Transverse colon (tissue), 4 donors: ENCODE measurements at regions not wholly inside any gene's neighbourhood (a gene's known extent, or its start where the extent isn't known, plus 50 kb on each side); places are given as distances from the start of the nearest gene placed in this dataset.
"Not testable (repeated sequence)": the region's sequence is repeated elsewhere in the genome, so short reads cannot be mapped to it uniquely, and the experiment has no call there.

Source experiments
- DNase-seq: peaks from one replicate; pipeline ENCODE4 v3.0.0-alpha.2; 2019
- H3K27ac ChIP-seq, 4 donors: fragments of 200-600 bp; sonication (generic); 2 replicates each; pipeline ENCODE4 v1.5.1; 2016 to 2018; ENCODE audit warnings: inconsistent platforms in 4 of 4
- H3K27me3 ChIP-seq: fragments of 200-600 bp; sonication (generic); 2 replicates; pipeline ENCODE4 v1.5.1; 2017; ENCODE audit warnings: inconsistent platforms
- H3K36me3 ChIP-seq, 4 donors: fragments of 200-600 bp; sonication (generic); 2 replicates each; pipeline ENCODE4 v1.5.1; 2017 to 2019; ENCODE audit warnings: inconsistent platforms in 4 of 4
- H3K4me1 ChIP-seq, 4 donors: fragments of 200-600 bp; sonication (generic); 2 replicates each; pipeline ENCODE4 v1.5.1; 2017 to 2020; ENCODE audit warnings: inconsistent platforms in 4 of 4
- H3K4me3 ChIP-seq, 4 donors: fragments of 200-600 bp; sonication (generic); 1 replicate in 1 of 4; 2 replicates in 3 of 4; pipeline versions ENCODE4 v1.5.1 to v1.6.1; 2017 to 2019; ENCODE audit warnings: inconsistent platforms in 4 of 4
- H3K9me3 ChIP-seq, 2 donors: fragments of 200-600 bp; sonication (generic); 2 replicates each; pipeline ENCODE4 v1.5.1; 2017 to 2019; ENCODE audit warnings: inconsistent platforms in 2 of 2
- EP300 ChIP-seq: sonication (generic); formaldehyde crosslinking; IDR thresholded peaks from one replicate; pipeline ENCODE4 v1.6.1; 2017; ENCODE audit warnings: antibody characterized with exemption, low read depth
- POLR2A ChIP-seq: fragments of 450-650 bp; IDR thresholded peaks from one replicate; pipeline ENCODE4 v1.6.1; 2016; ENCODE audit warnings: antibody characterized with exemption, mild to moderate bottlenecking, moderate library complexity
- POLR2AphosphoS5 ChIP-seq, 3 donors: sonication (generic); formaldehyde crosslinking; IDR thresholded peaks; one replicate each; pipeline ENCODE4 v1.6.1; 2016; ENCODE audit warnings: antibody characterized with exemption in 3 of 3
- WGBS, 2 donors: methylation state at CpG; one replicate each; pipeline ENCODE4 v1.1.5; 2018; ENCODE audit warnings: low coverage in 1 of 2; 5-methylcytosine and 5-hydroxymethylcytosine counted together
- in situ Hi-C, 4 donors: fragments of 200-750 bp; cut with MboI; loops; one replicate each; pipeline versions ENCODE4 v1.15.0 to v1.15.1; 2017; ENCODE audit warnings: low sequenced_read_pairs in 3 of 4, low pct_ligation_motif_present in 1 of 4, low pct_unique_long_range_greater_than_20kb in 1 of 4
- intact Hi-C: fragments of 100-400 bp; cut with DNase I; formaldehyde crosslinking; loops from one replicate; pipeline ENCODE4 v1.15.1; 2023; ENCODE audit warnings: low total_unique reads
- TF ChIP-seq, protein P1 (sequence below), 5 experiments: fragments of 200-600 bp in 3 of 5; fragments of 450-650 bp in 2 of 5; sonication (generic) in 3 of 5; IDR thresholded peaks; 1 replicate in 2 of 5; 2 replicates in 3 of 5; pipeline ENCODE4 v1.5.1; 2016 to 2017; ENCODE audit warnings: antibody characterized with exemption in 5 of 5, inconsistent platforms in 3 of 5, mild to moderate bottlenecking in 2 of 5, moderate library complexity in 1 of 5

DNA sequence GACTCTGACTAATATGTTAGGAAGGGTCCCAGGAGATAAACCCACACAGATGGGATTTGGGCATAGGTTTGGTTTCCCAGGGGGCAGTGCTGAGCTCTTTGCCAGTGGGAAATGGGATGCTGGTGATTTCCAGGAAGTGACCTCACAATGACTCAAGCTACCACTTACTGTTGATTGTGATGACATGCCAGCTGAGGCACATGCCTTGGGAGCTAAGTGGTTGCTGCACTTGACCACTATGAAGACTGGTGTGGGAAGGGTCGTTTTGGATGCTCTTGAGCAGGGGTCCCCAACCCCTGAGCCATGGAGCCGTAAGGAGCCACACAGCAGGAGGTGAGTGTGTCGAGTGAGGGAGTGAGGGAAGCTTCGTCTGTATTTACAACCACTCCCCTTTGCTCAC, 159.0 kb upstream of the CDK13 start:
- H3K36me3 ChIP-seq, H3K9me3 ChIP-seq, DNase-seq, H3K27ac ChIP-seq, H3K4me1 ChIP-seq, intact Hi-C loops, H3K4me3 ChIP-seq, H3K27me3 ChIP-seq, in situ Hi-C loops: not testable (repeated sequence)
- WGBS, 2 donors: 90% methylated on average over 4 of the region's 4 CpGs; no CpG with 5 or more reads in 1 of the 2 donors

DNA sequence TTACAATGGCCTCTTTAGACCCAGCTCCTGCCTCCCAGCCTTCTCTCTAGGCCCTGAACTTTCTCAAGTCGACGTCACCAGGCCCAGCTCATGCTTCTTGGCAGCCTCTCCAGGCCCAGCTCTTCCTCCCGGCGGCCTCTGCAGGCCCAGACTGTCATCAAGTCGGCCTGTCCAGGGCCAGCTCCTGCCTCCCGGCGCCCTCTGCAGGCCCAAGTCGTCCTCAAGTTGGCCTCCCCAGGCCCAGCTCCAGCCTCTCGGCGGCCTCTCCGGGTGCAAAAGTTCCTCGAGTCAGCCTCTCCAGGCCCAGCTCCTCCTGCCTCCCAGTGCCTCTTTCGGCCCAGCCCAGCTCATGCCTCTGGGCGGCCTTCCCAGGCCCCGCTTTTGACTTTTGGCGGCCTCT, 158.1 kb upstream of the CDK13 start:
- H3K27ac ChIP-seq, H3K36me3 ChIP-seq, H3K27me3 ChIP-seq, DNase-seq, H3K9me3 ChIP-seq, intact Hi-C loops, H3K4me3 ChIP-seq, H3K4me1 ChIP-seq, in situ Hi-C loops: not testable (repeated sequence)
- WGBS, 2 donors: 90% methylated on average over 13 of the region's 16 CpGs; no CpG with 5 or more reads in 1 of the 2 donors

DNA sequence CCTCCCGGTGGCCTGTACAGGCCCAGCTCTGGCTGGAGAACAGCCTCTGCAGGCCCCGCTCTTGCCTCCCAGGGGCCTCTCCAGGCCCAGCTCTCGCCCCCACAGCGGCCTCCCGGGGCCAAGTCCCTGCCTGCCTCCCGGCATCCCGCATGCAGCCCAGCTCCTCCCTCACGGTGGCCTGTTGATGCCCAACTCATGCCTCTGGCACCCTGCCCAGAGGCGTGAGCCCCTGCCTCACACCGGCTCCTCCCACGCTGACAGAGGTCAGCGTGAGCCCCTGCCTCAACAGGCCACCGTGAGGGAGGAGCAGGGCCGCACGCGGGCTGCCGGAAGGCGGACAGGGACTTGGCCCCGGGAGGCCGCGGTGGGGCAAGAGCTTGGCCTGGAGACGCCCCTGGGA, 157.0 kb upstream of the CDK13 start:
- not testable (repeated sequence) for DNase-seq, H3K4me1 ChIP-seq
- 96% methylated on average over 16 of the region's 22 CpGs; no CpG with 5 or more reads in 1 of the 2 donors for WGBS, 2 donors

DNA sequence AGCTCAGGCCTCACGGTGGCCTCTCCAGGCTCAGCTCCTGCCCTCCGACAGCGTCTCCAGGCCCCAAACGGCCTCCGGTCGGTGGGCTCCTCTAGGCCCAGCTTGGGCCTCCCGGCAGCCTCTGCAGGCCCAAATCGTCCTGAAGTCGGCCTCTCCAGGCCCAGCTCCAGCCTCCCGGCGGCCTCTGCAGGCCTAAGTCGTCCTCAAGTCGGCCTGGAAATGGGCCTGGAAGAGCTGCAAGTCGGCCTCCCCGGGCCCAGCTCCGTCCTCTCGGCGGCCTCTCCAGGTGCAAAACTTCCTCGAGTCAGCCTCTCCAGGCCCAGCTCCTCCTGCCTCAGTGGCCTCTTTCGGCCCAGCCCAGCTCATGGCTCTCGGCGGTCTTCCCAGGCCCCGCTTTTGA, 156.2 kb upstream of the CDK13 start:
- H3K4me3 ChIP-seq, DNase-seq, H3K27me3 ChIP-seq, H3K4me1 ChIP-seq, intact Hi-C loops, H3K36me3 ChIP-seq, in situ Hi-C loops, H3K9me3 ChIP-seq, H3K27ac ChIP-seq: not testable (repeated sequence)
- 96% methylated on average over 23 of the region's 23 CpGs; no CpG with 5 or more reads in 1 of the 2 donors for WGBS, 2 donors

More for the DNA sequence above, 157.0 kb upstream of the CDK13 start:
- in situ Hi-C loops, H3K36me3 ChIP-seq, H3K27me3 ChIP-seq, intact Hi-C loops, H3K9me3 ChIP-seq, H3K4me3 ChIP-seq, H3K27ac ChIP-seq: not testable (repeated sequence)

DNA sequence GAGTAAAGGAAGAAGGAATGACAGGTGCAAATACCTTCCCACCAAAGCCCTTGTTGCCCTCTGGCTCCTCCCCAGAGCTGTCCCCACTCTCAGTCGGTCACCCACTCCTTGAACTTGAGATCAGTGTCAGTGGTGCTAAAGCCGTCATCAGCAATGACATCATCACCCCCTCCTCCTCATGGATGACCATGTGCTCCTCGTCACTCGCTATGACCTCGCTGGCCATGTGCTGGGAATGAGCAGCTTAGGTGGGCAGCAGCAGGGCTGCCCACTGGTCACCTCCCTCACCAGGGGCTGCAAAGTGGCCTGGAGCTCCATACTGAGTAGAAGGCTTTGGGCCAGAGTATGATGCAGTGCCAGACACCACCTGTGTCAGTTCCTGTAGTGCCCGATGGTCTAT, 153.1 kb upstream of the CDK13 start:
- H3K27ac ChIP-seq, intact Hi-C loops, H3K4me3 ChIP-seq, in situ Hi-C loops, H3K4me1 ChIP-seq, H3K9me3 ChIP-seq, H3K36me3 ChIP-seq, H3K27me3 ChIP-seq, DNase-seq: not testable (repeated sequence)
- 83% methylated on average over 5 of the region's 6 CpGs; no CpG with 5 or more reads in 1 of the 2 donors for WGBS, 2 donors

DNA sequence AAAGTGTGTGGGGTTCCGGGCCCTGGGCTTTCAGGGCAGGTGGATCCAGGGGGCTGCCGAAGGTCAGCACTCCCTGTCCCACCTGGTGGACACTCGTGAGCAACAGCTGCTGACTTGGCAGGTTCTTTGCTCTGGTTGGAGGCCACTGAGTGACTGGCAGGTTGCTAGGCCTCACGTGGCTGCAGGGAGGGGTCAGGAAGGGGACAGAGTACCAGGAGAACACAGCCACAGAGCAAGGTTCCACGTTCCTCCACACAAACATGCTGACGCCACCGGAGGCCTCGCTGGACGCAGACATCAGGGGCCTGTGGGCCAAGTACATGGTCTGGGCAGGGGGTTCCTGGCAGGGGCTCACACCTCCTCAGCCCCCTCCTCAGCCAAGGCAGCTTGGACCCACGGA, 152.0 kb upstream of the CDK13 start:
- H3K4me1 ChIP-seq, H3K27ac ChIP-seq, H3K27me3 ChIP-seq, in situ Hi-C loops, H3K4me3 ChIP-seq, H3K36me3 ChIP-seq, H3K9me3 ChIP-seq, DNase-seq, intact Hi-C loops: not testable (repeated sequence)
- 81% methylated on average over 6 of the region's 10 CpGs; no CpG with 5 or more reads in 1 of the 2 donors for WGBS, 2 donors

DNA sequence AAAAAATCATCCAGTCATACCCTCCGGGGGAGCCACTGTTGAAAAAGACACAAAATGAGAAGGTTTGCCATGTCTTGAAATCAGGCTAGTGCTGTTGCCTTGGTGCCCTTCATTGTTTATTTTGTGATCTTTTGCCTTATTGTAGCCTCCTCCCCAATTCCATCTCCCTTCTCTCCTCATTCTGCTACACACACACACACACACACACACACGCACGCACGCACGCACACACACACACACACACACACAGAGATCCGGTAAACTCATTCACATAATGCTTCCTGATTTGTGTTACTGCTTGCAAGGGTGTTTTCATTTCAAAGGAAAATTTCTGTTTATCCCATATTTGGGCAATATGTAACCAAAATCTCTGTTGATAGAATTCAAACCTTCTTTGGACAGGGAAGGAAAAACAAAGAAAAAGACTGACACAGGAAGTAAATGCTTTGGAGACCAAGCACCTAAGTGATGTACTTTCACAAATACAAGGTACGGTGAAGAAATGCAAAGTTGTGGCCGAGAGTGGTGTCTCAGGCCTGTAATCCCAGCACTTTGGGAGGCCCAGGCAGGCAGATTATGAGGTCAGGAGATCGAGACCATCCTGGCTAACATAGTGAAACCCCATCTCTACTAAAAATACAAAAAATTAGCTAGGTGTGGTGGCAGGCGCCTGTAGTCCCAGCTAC, 141.1 kb upstream of the CDK13 start:
- Histone ChIP-seq H3K27me3 (no peaks in the 10 kb centered on the region), H3K4me3 (no peak overlapping the region), H3K9me3 (no peaks in the 10 kb centered on the region), H3K4me1 (no peaks in the 10 kb centered on the region), H3K27ac (no peak overlapping the region), H3K36me3 (no peaks in the 10 kb centered on the region)
- intact Hi-C loops: no loop called here
- TF ChIP-seq EP300: no peak
- TF ChIP-seq, protein P1, sequence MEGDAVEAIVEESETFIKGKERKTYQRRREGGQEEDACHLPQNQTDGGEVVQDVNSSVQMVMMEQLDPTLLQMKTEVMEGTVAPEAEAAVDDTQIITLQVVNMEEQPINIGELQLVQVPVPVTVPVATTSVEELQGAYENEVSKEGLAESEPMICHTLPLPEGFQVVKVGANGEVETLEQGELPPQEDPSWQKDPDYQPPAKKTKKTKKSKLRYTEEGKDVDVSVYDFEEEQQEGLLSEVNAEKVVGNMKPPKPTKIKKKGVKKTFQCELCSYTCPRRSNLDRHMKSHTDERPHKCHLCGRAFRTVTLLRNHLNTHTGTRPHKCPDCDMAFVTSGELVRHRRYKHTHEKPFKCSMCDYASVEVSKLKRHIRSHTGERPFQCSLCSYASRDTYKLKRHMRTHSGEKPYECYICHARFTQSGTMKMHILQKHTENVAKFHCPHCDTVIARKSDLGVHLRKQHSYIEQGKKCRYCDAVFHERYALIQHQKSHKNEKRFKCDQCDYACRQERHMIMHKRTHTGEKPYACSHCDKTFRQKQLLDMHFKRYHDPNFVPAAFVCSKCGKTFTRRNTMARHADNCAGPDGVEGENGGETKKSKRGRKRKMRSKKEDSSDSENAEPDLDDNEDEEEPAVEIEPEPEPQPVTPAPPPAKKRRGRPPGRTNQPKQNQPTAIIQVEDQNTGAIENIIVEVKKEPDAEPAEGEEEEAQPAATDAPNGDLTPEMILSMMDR (IDR thresholded peaks at IDR 0.05): no peak
- no peak for TF ChIP-seq POLR2AphosphoS5 (IDR thresholded peaks at IDR 0.05)
- no peak for TF ChIP-seq POLR2A
- in situ Hi-C loops: no loop called here
- WGBS, 2 donors: 30 to 79% methylated on average over 6 to 10 of the region's 10 CpGs
- DNase-seq: no peak
